ENCODE measurements at regions not wholly inside any gene's neighbourhood (a gene's known extent, or its start where the extent isn't known, plus 50 kb on each side); places are given as distances from the start of the nearest gene placed in this dataset.

GRCh38 chr4:96637971-96638412, 798.1 kb downstream of the PDHA2 start:
- H3K9me1 ChIP-seq (replicated peaks; ENCODE audit: control insufficient read depth, extremely low read depth, insufficient read depth, low read length), result no peaks in the 10 kb centered on the region
- no peaks in the 10 kb centered on the region for H3K4me1 ChIP-seq (ENCODE audit: control insufficient read depth, extremely low read depth, insufficient read depth, low read length)
- dilution Hi-C loops (cut with MboI; ENCODE audit: extremely low pct_ligation_motif_present, low sequenced_read_pairs), result no loop called here
- H3K9me3 ChIP-seq (replicated peaks; ENCODE audit: control insufficient read depth, insufficient read depth, low read length), result no peaks in the 10 kb centered on the region
- CTCF ChIA-PET, result no interaction called here
- BruUV-seq (replicated peaks), result no TSS peak
- intact Hi-C loops (cut with micrococcal nuclease), result no loop called here
- TF ChIP-seq POLR2A (IDR thresholded peaks at IDR 0.05; ENCODE audit: low read depth, low read length), result no peak
- no peak for TF ChIP-seq POLR2AphosphoS5 (IDR thresholded peaks at IDR 0.05; ENCODE audit: insufficient read depth, low read depth, low read length)
- no peak for TF ChIP-seq MAX (IDR thresholded peaks at IDR 0.05; ENCODE audit: insufficient read depth, insufficient read length)
- TF ChIP-seq MYC (IDR thresholded peaks at IDR 0.05; ENCODE audit: low read depth, low read length), result no peak
- TF ChIP-seq JUN (IDR thresholded peaks at IDR 0.05; ENCODE audit: borderline replicate concordance, insufficient read depth, insufficient read length, low read depth), result no peak
- no peak for TF ChIP-seq FOS (IDR thresholded peaks at IDR 0.05; ENCODE audit: borderline replicate concordance, insufficient read depth, low read length)
- TF ChIP-seq CTCF (IDR thresholded peaks at IDR 0.05; ENCODE audit: extremely low read depth in 1 of 2, insufficient read depth in 1 of 2, low read depth in 1 of 2, low read length in 2 of 2), result no peak
- no peak for TF ChIP-seq EZH2 (IDR thresholded peaks at IDR 0.05; ENCODE audit: borderline replicate concordance, low read depth, low read length, severe bottlenecking)
- TF ChIP-seq GATA2 (IDR thresholded peaks at IDR 0.05; ENCODE audit: insufficient read depth, insufficient read length, low read depth, low read length), result no peak
- H3K27me3 ChIP-seq (ENCODE audit: control insufficient read depth in 2 of 2, insufficient read depth in 2 of 2, low read length in 2 of 2), result no peaks in the 10 kb centered on the region
- H4K20me1 ChIP-seq (replicated peaks; ENCODE audit: control insufficient read depth, extremely low read depth, insufficient read depth, low read length), result no peaks in the 10 kb centered on the region
- DNase-seq (ENCODE audit: low read depth, low spot score) (no peak), FAIRE-seq (no peak)
- H3K9ac ChIP-seq (replicated peaks; ENCODE audit: extremely low read depth, insufficient read depth, low read length), result no peak overlapping the region
- no peaks in the 10 kb centered on the region for H3K79me2 ChIP-seq (ENCODE audit: control insufficient read depth, insufficient read depth, low read length)
- H3K4me3 ChIP-seq (replicated peaks in 1 of 3; ENCODE audit: insufficient read depth in 1 of 3, low read depth in 1 of 3, low read length in 3 of 3), result no peak overlapping the region
- no peaks in the 10 kb centered on the region for H3K36me3 ChIP-seq (ENCODE audit: control insufficient read depth in 2 of 2, extremely low read depth in 1 of 2, insufficient read depth in 2 of 2, low read length in 2 of 2)
- no peak overlapping the region for H3K4me2 ChIP-seq (ENCODE audit: insufficient read depth, low read length)
- H3K27ac ChIP-seq (ENCODE audit: insufficient read depth, low read depth, low read length), result no peak overlapping the region
- no peak overlapping the region for H2AFZ ChIP-seq (ENCODE audit: low read depth, low read length)
- POLR2A ChIA-PET, result no interaction called here
